ENCODE measurements at regions not wholly inside any gene's neighbourhood (a gene's known extent, or its start where the extent isn't known, plus 50 kb on each side); places are given as distances from the start of the nearest gene placed in this dataset.

GRCh38 chr13:67619351-67619994 is 389.3 kb upstream of the PCDH9 start:
- Histone ChIP-seq H3K4me3 (no peak overlapping the region), H3K4me1 (no peaks in the 10 kb centered on the region), H3K27me3 (no peaks in the 10 kb centered on the region), H3K27ac (no peak overlapping the region), H3K36me3 (no peaks in the 10 kb centered on the region), H3K9me3 (no peaks in the 10 kb centered on the region)
- DNase-seq, result no peak
- no peak for ATAC-seq (ENCODE audit: low FRiP score in 2 of 2)
- TF ChIP-seq POLR2A (IDR thresholded peaks at IDR 0.05) (no peak), POLR2AphosphoS5 (IDR thresholded peaks at IDR 0.05) (no peak), EP300 (IDR thresholded peaks at IDR 0.05) (no peak)
- TF ChIP-seq, protein P1, sequence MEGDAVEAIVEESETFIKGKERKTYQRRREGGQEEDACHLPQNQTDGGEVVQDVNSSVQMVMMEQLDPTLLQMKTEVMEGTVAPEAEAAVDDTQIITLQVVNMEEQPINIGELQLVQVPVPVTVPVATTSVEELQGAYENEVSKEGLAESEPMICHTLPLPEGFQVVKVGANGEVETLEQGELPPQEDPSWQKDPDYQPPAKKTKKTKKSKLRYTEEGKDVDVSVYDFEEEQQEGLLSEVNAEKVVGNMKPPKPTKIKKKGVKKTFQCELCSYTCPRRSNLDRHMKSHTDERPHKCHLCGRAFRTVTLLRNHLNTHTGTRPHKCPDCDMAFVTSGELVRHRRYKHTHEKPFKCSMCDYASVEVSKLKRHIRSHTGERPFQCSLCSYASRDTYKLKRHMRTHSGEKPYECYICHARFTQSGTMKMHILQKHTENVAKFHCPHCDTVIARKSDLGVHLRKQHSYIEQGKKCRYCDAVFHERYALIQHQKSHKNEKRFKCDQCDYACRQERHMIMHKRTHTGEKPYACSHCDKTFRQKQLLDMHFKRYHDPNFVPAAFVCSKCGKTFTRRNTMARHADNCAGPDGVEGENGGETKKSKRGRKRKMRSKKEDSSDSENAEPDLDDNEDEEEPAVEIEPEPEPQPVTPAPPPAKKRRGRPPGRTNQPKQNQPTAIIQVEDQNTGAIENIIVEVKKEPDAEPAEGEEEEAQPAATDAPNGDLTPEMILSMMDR (IDR thresholded peaks at IDR 0.05), result no peak

GRCh38 chr13:67614579-67614978 is 384.4 kb upstream of the PCDH9 start:
- Histone ChIP-seq H3K4me3 (no peak overlapping the region), H3K9me3 (no peaks in the 10 kb centered on the region), H3K27ac (no peak overlapping the region), H3K36me3 (no peaks in the 10 kb centered on the region), H3K4me1 (no peaks in the 10 kb centered on the region), H3K27me3 (no peaks in the 10 kb centered on the region)
- no peak for ATAC-seq (ENCODE audit: low FRiP score in 2 of 2)
- WGBS, 2 donors, result 78 to 88% methylated on average over 1 of the region's 1 CpG
- TF ChIP-seq EP300 (IDR thresholded peaks at IDR 0.05) (no peak), POLR2AphosphoS5 (IDR thresholded peaks at IDR 0.05) (no peak), POLR2A (IDR thresholded peaks at IDR 0.05) (no peak)
- TF ChIP-seq, protein P1 (IDR thresholded peaks at IDR 0.05), result no peak
- no peak for DNase-seq

DNA sequence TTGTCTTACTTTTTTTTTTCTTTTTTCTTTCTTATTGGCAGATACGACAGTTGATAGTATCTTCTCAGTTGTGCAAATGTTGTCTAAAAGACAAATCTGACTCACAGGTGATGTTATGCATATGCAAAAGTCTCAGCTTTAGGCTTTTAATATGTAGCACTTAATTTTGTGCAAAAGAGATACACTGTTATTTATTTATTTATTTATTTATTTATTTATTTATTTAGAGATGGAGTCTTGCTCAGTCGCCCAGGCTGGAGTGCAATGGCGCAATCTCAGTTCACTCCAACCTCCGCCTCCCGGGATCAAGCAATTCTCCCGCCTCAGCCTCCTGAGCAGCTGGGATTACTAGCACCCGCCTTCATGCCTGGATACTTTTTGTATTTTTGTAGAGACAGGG is 383.9 kb upstream of the PCDH9 start:
- no peak overlapping the region for H3K4me3 ChIP-seq
- H3K9me3 ChIP-seq, result no peaks in the 10 kb centered on the region
- TF ChIP-seq EP300 (IDR thresholded peaks at IDR 0.05), result no peak
- TF ChIP-seq POLR2A (IDR thresholded peaks at IDR 0.05), result no peak
- TF ChIP-seq POLR2AphosphoS5 (IDR thresholded peaks at IDR 0.05), result no peak
- TF ChIP-seq, protein P1 (IDR thresholded peaks at IDR 0.05), result no peak
- H3K4me1 ChIP-seq, result no peaks in the 10 kb centered on the region
- WGBS, 2 donors, result 95 to 96% methylated on average over 7 of the region's 7 CpGs
- DNase-seq (no peak), ATAC-seq (ENCODE audit: low FRiP score in 2 of 2) (no peak)
- H3K27ac ChIP-seq, result no peak overlapping the region
- H3K27me3 ChIP-seq, result no peaks in the 10 kb centered on the region
- no peaks in the 10 kb centered on the region for H3K36me3 ChIP-seq

GRCh38 chr13:67588607-67589006 is 358.5 kb upstream of the PCDH9 start:
- no peaks in the 10 kb centered on the region for H3K9me3 ChIP-seq
- no peaks in the 10 kb centered on the region for H3K4me1 ChIP-seq
- H3K36me3 ChIP-seq, result no peaks in the 10 kb centered on the region
- no peak for ATAC-seq (ENCODE audit: low FRiP score in 2 of 2)
- H3K27ac ChIP-seq, result no peak overlapping the region
- no peak overlapping the region for H3K4me3 ChIP-seq
- no peaks in the 10 kb centered on the region for H3K27me3 ChIP-seq
- DNase-seq, result no peak
- WGBS, 2 donors, result 82 to 83% methylated on average over 3 to 4 of the region's 4 CpGs
- TF ChIP-seq EP300 (IDR thresholded peaks at IDR 0.05), result no peak
- no peak for TF ChIP-seq POLR2AphosphoS5 (IDR thresholded peaks at IDR 0.05)
- no peak for TF ChIP-seq POLR2A (IDR thresholded peaks at IDR 0.05)
- TF ChIP-seq, protein P1 (IDR thresholded peaks at IDR 0.05), result no peak

DNA sequence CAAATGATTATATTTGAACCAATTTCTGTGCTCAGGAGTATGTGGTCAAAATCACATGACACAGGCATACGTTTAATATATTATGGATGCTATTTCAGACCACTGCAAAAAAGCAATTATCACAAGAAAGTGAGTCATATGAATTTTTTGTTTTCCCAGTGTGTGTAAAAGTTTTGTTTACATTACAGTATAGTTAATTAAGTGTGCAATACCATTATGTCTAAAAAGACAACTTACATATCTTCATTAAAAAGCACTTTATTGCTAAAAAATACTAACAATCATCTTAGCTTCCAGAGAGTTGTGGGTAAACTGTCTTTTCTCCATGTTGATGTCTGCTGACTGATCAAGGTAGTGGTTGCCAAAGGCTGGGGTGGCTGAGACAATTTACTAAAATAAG is 347.2 kb upstream of the PCDH9 start:
- Histone ChIP-seq H3K27ac (no peak overlapping the region), H3K36me3 (no peaks in the 10 kb centered on the region), H3K4me1 (no peaks in the 10 kb centered on the region), H3K4me3 (no peak overlapping the region), H3K27me3 (no peaks in the 10 kb centered on the region), H3K9me3 (no peaks in the 10 kb centered on the region)
- ATAC-seq (ENCODE audit: low FRiP score in 2 of 2) (no peak), DNase-seq (no peak)
- TF ChIP-seq POLR2A (IDR thresholded peaks at IDR 0.05) (no peak), EP300 (IDR thresholded peaks at IDR 0.05) (no peak), POLR2AphosphoS5 (IDR thresholded peaks at IDR 0.05) (no peak)
- TF ChIP-seq, protein P1 (IDR thresholded peaks at IDR 0.05), result no peak
- WGBS, 2 donors, result 63 to 71% methylated on average over 1 of the region's 1 CpG

Data from upper lobe of left lung (tissue), 6 donors.